Cardiac fibroblast (primary cell): ENCODE measurements at regions not wholly inside any gene's neighbourhood (a gene's known extent, or its start where the extent isn't known, plus 50 kb on each side); places are given as distances from the start of the nearest gene placed in this dataset.

ENCODE experiments used
- DNase-seq, 2 donors: peaks; one replicate each; pipeline versions ENCODE4 v3.0.0 to v3.0.0-alpha.2; 2010; ENCODE audit warnings: low read depth in 2 of 2
- H3K4me3 ChIP-seq, 2 donors: replicated peaks in 1 of 2; 1 replicate in 1 of 2; 2 replicates in 1 of 2; pipeline ENCODE4 v1.5.1; 2011; ENCODE audit warnings: low read depth in 2 of 2, low read length in 2 of 2, mild to moderate bottlenecking in 2 of 2, moderate library complexity in 1 of 2
- CTCF ChIP-seq: IDR thresholded peaks from one replicate; pipeline ENCODE4 v1.5.1; 2011; ENCODE audit warnings: low read depth, mild to moderate bottlenecking, low read length, inconsistent platforms

DNA sequence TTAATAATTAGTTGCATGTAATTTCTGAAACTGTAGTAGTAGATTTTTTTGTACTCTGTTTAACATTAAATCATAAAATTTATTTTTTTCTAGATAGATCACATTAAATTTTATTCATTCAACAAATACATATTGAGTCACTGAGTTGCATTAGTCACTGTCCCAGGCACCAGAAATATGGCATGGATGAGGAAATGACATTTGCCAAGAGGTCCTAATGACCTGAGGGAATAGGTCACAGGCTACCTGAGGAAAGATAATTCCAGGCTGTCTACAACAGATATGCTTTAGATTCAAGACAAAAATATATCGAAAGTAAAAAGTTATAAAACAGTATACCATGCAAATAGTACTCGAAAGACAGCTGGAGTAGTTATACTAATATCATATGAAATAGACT, 852.4 kb upstream of the ACVR2A start:
- no peak for DNase-seq
- no peak overlapping the region for H3K4me3 ChIP-seq
- no peak for TF ChIP-seq CTCF

DNA sequence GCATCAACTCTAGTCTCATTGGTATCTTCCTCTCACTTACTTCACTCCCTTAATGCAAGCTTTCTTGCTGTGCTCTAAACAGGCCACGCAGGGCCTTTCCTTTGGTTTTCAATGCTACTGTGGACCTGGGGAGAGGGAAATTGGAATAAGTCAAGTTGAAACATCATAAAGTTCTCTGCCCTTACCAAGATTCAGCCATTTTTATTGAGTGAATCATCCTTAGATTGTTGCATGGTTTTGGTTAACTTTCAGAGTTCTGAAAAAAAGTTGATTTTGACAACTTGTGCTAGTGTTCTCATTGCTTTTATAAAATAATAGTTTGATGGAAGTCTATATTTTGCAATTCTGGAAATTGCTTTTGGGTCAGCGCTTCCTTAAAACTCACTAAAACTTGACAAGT, 852.8 kb upstream of the ACVR2A start:
- peak in 1 of 2 donors; percentile 31 for DNase-seq
- no peak overlapping the region for H3K4me3 ChIP-seq
- TF ChIP-seq CTCF: no peak

DNA sequence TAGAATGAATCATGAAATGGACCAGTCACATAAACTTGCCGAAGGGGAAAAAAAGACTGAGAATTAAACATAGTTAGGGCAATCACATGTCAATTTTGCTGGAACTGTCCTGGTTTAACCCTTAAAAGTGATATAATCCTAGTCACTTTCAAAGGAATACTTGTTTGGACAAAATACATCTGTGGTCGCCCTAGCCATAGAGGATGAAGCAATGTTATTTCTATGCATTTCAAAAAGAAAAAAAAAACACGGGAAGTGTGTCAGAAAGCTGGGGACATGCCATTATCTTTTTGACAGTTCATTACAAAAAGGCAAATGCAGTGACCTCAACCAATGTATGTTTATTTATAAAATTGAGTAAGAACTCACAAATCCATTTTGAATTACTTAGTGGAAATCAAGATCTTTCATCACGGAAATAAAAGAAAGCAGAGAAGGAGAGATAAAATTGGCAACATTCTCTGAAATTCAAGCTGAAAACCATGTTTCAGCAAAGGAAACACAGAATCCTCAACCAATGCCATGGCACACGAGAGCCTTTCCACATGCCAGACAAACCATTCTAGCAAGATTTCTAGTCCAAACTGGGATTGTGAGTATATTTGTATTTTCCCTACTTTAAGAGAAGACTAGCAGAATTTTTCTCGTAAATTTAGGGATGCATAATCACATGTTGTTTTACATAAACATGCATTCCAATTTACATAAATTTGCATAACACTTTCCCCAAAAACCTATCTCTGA, 854.3 kb upstream of the ACVR2A start:
- peak; percentile 49 to 84 for DNase-seq
- no peak overlapping the region for H3K4me3 ChIP-seq
- no peak for TF ChIP-seq CTCF

DNA sequence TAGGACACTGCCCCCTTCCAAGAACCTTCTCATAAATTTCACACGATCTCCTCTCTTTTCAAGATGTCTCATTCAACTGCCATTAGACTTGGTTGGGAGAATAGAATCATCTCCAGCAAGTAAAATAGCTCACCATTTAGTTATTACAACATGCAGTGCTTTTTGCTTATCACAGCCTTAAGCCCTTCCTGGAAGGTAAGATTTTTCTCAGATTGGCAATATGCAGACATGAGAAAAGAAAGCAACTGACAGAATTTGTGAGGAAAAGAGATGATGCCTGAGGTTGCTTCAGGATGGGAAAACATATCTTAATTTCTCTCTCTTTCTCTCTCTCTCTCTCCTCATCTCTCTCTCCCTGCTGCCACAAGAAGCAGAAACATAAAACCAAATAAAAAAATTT, 855.1 kb upstream of the ACVR2A start:
- no peak for TF ChIP-seq CTCF
- no peak for DNase-seq
- H3K4me3 ChIP-seq: no peak overlapping the region

DNA sequence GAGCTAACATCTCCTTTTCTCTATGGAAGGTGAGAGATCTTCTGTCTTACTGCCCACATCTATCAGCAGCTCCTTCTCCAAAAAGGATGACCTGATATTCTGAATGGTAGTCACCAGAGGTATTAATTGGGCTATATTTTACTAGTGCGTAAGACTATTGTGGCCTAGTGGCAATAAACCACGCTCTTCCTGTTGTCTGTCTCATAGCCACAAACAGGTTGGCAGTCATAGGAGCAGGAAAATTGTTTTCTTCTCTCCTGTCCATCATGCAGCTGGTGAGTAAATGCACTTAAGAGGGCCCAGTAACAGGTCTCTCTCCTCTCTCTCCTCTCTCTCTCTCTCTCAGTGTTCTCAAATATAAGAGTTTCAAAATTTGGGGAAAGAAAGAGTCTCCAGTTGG, 856.8 kb upstream of the ACVR2A start:
- TF ChIP-seq CTCF: no peak
- DNase-seq: no peak
- no peak overlapping the region for H3K4me3 ChIP-seq

GRCh38 chr2:146986161-146986560, 858.7 kb upstream of the ACVR2A start:
- peak; percentile 42 to 70 for DNase-seq
- no peak overlapping the region for H3K4me3 ChIP-seq
- no peak for TF ChIP-seq CTCF

DNA sequence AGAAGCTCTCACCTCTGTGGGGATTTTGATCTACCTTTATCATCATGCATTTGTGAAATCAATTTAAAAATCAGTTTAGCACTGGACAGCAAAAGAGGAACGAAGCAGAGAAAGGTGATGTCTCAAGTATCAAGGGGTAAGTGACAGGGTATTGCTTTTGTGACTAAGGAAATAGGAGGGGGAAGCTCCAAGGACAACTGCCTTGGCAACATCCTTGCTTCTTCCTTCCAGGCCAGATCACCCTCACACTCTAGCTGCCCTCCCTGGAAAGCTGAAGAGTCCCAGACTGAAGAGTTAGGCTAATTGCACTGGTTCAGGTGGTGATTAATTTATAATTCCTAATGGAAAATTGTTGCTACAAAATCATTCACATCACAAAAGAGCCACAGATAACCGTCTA, 859.1 kb upstream of the ACVR2A start:
- DNase-seq: no peak
- TF ChIP-seq CTCF: no peak

More for the DNA sequence above, 859.1 kb upstream of the ACVR2A start:
- no peak overlapping the region for H3K4me3 ChIP-seq
